K562 (cell line): ENCODE measurements at regions not wholly inside any gene's neighbourhood (a gene's known extent, or its start where the extent isn't known, plus 50 kb on each side); places are given as distances from the start of the nearest gene placed in this dataset.

Experiments
- ATAC-seq: fragments of 200-7000 bp; cut with Tn5 transposase; 3 replicates; pipeline ENCODE4 v1.9.1; 2020; ENCODE audit warnings: moderate library complexity
- BruUV-seq: library from RNA; stranded (reverse); fragments of 400-500 nt; replicated peaks from 2 replicates; lab custom pipeline; 2021; lab: Mats Ljungman, UMichigan
- CTCF ChIA-PET: fragments of 300-600 bp; formaldehyde crosslinking; extraction: SDS; loops from one replicate; lab custom pipeline; 2021; ENCODE audit warnings: low intra/inter-chr PET ratio; lab: Yijun Ruan, JAX
- POLR2A ChIA-PET: fragments of 300-600, 350-650 bp; sonication (Branson Sonifier 250); formaldehyde crosslinking; extraction: SDS; loops from one replicate; lab custom pipeline; 2021; ENCODE audit warnings: antibody characterized with exemption, inconsistent platforms; lab: Yijun Ruan, JAX
- DNase-seq, 4 experiments: peaks; one replicate each; pipeline versions ENCODE4 v3.0.0 to v3.0.0-alpha.2; 2011 to 2018; ENCODE audit warnings: low spot score in 3 of 4, mixed read lengths in 3 of 4; ENCODE audit errors: extremely low read depth in 1 of 4
- FAIRE-seq: peaks from 2 replicates; lab custom pipeline; 2011; peaks lifted over from hg19 to GRCh38; lab: Jason Lieb, UNC
- H2AFZ ChIP-seq: 2 replicates; pipeline ENCODE4 v1.6.0; 2011; ENCODE audit warnings: low read depth, low read length, control low read depth, inconsistent platforms
- H3K27ac ChIP-seq: fragments of 200-600 bp; 3 replicates; pipeline ENCODE4 v1.8.0; 2011; ENCODE audit warnings: low read depth, mild to moderate bottlenecking, control low read depth, inconsistent platforms, low read length, moderate library complexity, mixed read lengths; ENCODE audit errors: extremely low read depth
- H3K27me3 ChIP-seq, 2 experiments: fragments of 300-600 bp in 1 of 2; 2 replicates in 1 of 2; 3 replicates in 1 of 2; pipeline versions ENCODE4 v1.6.0 to v1.8.0; 2011; ENCODE audit warnings: inconsistent platforms in 2 of 2, low read length in 2 of 2, mild to moderate bottlenecking in 1 of 2, mixed read lengths in 1 of 2, moderate library complexity in 1 of 2; ENCODE audit not compliant: control insufficient read depth in 2 of 2, insufficient read depth in 2 of 2
- H3K36me3 ChIP-seq: fragments of 300-600 bp; 3 replicates; pipeline ENCODE4 v1.8.0; 2011; ENCODE audit warnings: mild to moderate bottlenecking, low read length, inconsistent platforms; ENCODE audit not compliant: control insufficient read depth, insufficient read depth
- H3K4me1 ChIP-seq, 2 experiments: fragments of 200-600 bp in 1 of 2; replicated peaks in 1 of 2; 2 replicates in 1 of 2; 3 replicates in 1 of 2; pipeline versions ENCODE4 v1.5.1 to v1.8.0; 2011; ENCODE audit warnings: inconsistent platforms in 2 of 2, low read length in 2 of 2, mild to moderate bottlenecking in 1 of 2, mixed read lengths in 1 of 2, moderate library complexity in 1 of 2; ENCODE audit not compliant: control insufficient read depth in 2 of 2, insufficient read depth in 2 of 2
- H3K4me2 ChIP-seq: 2 replicates; pipeline ENCODE4 v1.6.1; 2011; ENCODE audit warnings: low read length, control low read depth, inconsistent platforms, mixed read lengths; ENCODE audit not compliant: insufficient read depth
- H3K4me3 ChIP-seq: fragments of 200-600 bp; sonication (generic), shearing (Covaris generic); 2 replicates; pipeline ENCODE4 v1.5.1; 2016; ENCODE audit warnings: control low read depth, inconsistent platforms
- H3K79me2 ChIP-seq: fragments of 200-600 bp; 3 replicates; pipeline ENCODE4 v1.8.0; 2011; ENCODE audit warnings: low read length, inconsistent platforms; ENCODE audit not compliant: control insufficient read depth, insufficient read depth
- H3K9ac ChIP-seq, 2 experiments: 2 replicates each; pipeline versions ENCODE4 v1.6.0 to v1.6.1; 2011; ENCODE audit warnings: low read depth in 2 of 2, low read length in 2 of 2, control low read depth in 1 of 2, inconsistent platforms in 1 of 2, mild to moderate bottlenecking in 1 of 2, mixed read lengths in 1 of 2; ENCODE audit not compliant: insufficient read depth in 1 of 2
- H3K9me1 ChIP-seq: one replicate; pipeline ENCODE4 v1.6.0; 2011; ENCODE audit warnings: inconsistent platforms, mild to moderate bottlenecking, low read length, moderate library complexity; ENCODE audit not compliant: control insufficient read depth, insufficient read depth
- H3K9me3 ChIP-seq: replicated peaks from 2 replicates; pipeline ENCODE4 v1.5.1; 2011; ENCODE audit warnings: low read depth, low read length, inconsistent platforms; ENCODE audit not compliant: control insufficient read depth, insufficient read depth
- H4K20me1 ChIP-seq: replicated peaks from 2 replicates; pipeline ENCODE4 v1.6.1; 2011; ENCODE audit warnings: low read length, inconsistent platforms, mixed read lengths; ENCODE audit not compliant: control insufficient read depth, insufficient read depth
- BCOR ChIP-seq: fragments of 450-650 bp; IDR thresholded peaks from 2 replicates; pipeline ENCODE4 v1.6.1; 2016
- CTCFL ChIP-seq: IDR thresholded peaks from 2 replicates; pipeline ENCODE4 v1.6.1; 2011; ENCODE audit warnings: borderline replicate concordance, low read depth, mild to moderate bottlenecking, moderate library complexity, low read length; ENCODE audit not compliant: insufficient read depth, poor library complexity, severe bottlenecking
- HDAC3 ChIP-seq: fragments of 450-650 bp; IDR thresholded peaks from 2 replicates; pipeline ENCODE4 v1.6.1; 2018; ENCODE audit warnings: borderline replicate concordance, mild to moderate bottlenecking, moderate library complexity; ENCODE audit not compliant: partially characterized antibody
- KLF6 ChIP-seq: fragments of 250-450 bp; sonication (Bioruptor Pico); IDR thresholded peaks from 2 replicates; pipeline ENCODE4 v1.4.0; 2020; ENCODE audit warnings: mild to moderate bottlenecking, moderate library complexity, borderline replicate concordance
- TFAP4 ChIP-seq: sonication (generic); formaldehyde crosslinking; IDR thresholded peaks from 2 replicates; pipeline ENCODE4 v1.8.0; 2022; ENCODE audit warnings: missing genetic modification reagents, mild to moderate bottlenecking, moderate library complexity, borderline replicate concordance
- XRCC4 ChIP-seq: IDR thresholded peaks from one replicate; pipeline ENCODE4 v1.6.1; 2011; ENCODE audit not compliant: insufficient read depth, insufficient read length; ENCODE audit errors: extremely low read depth
- ZBTB2 ChIP-seq: fragments of 450-650 bp; IDR thresholded peaks from 2 replicates; pipeline ENCODE4 v1.6.1; 2016; ENCODE audit warnings: antibody characterized with exemption
- WGBS: fragments of 100-300 bp; shearing (Covaris generic); methylation state at CpG from one replicate; pipeline ENCODE4 v1.1.6; 2016; ENCODE audit warnings: low coverage, mixed read lengths; ENCODE audit not compliant: insufficient coverage; ENCODE audit errors: missing lambda C conversion rate; 5-methylcytosine and 5-hydroxymethylcytosine counted together
- in situ Hi-C: fragments of 300-500 bp; cut with MboI; formaldehyde crosslinking; loops from 4 replicates; pipeline ENCODE4 v1.15.0; 2018; ENCODE audit warnings: inconsistent platforms, mixed read lengths
- intact Hi-C: fragments of 100-400 bp; cut with micrococcal nuclease; formaldehyde crosslinking; loops from 2 replicates; pipeline ENCODE4 v1.14.2; 2022

- Histone ChIP-seq H3K9ac (no peak overlapping the region), H3K4me2 (no peak overlapping the region), H3K27me3 (no peaks in the 10 kb centered on the region), H3K9me3 (peaks cover 11% of the 10 kb centered on the region), H3K27ac (no peak overlapping the region), H4K20me1 (no peaks in the 10 kb centered on the region), H2AFZ (no peak overlapping the region), H3K4me3 (no peak overlapping the region), H3K9me1 (no peaks in the 10 kb centered on the region), H3K79me2 (no peaks in the 10 kb centered on the region), H3K36me3 (no peaks in the 10 kb centered on the region), H3K4me1 (peaks cover 10 to 18% of the 10 kb centered on the region in 2 experiments; a peak in 4 of 5 replicates)
- intact Hi-C loops (no loop called here), in situ Hi-C loops (no loop called here)
- no peak for TF ChIP-seq ZBTB2
- TF ChIP-seq HDAC3 = no peak
- TF ChIP-seq XRCC4 = no peak
- ChIA-PET POLR2A (interaction anchor here (1.1 to 1.6 kb wide), 2 partner anchors 12 to 17 kb away, joined by 4 read pairs; no protein-coding TSS in a partner anchor), CTCF (interaction anchor here (0.7 kb wide), 1 partner anchor 61 kb away, joined by 5 read pairs; no protein-coding TSS in a partner anchor)
- no peak for DNase-seq
- no peak for ATAC-seq
- FAIRE-seq = no peak
- no TSS peak for BruUV-seq
- WGBS = 70% methylated on average over 2 of the region's 2 CpGs
These were observed 197.2 kb upstream of the NUDT4 start for GRCh38 chr12:93180566-93180965.

GRCh38 chr12:93181409-93181965, 196.2 kb upstream of the NUDT4 start:
- intact Hi-C loops = no loop called here
- CTCF ChIA-PET = no interaction called here
- no peaks in the 10 kb centered on the region for H3K36me3 ChIP-seq
- no peak for TF ChIP-seq BCOR
- no peak for TF ChIP-seq KLF6
- no peak for TF ChIP-seq CTCFL
- no peak for TF ChIP-seq TFAP4

More at GRCh38 chr12:93181409-93181965, 196.2 kb upstream of the NUDT4 start:
- no peak overlapping the region for H2AFZ ChIP-seq
- peaks cover 10 to 18% of the 10 kb centered on the region in 2 experiments; a peak in 4 of 5 replicates for H3K4me1 ChIP-seq
- H3K27me3 ChIP-seq = no peaks in the 10 kb centered on the region
- no peak overlapping the region for H3K4me2 ChIP-seq
- no peaks in the 10 kb centered on the region for H3K79me2 ChIP-seq
- FAIRE-seq = no peak
- H3K9ac ChIP-seq = no peak overlapping the region
- peaks cover 11% of the 10 kb centered on the region for H3K9me3 ChIP-seq
- H4K20me1 ChIP-seq = no peaks in the 10 kb centered on the region
- DNase-seq = no peak
- 42% methylated on average over 4 of the region's 4 CpGs for WGBS
- in situ Hi-C loops = no loop called here
- H3K27ac ChIP-seq = no peak overlapping the region
- H3K4me3 ChIP-seq = no peak overlapping the region
- ATAC-seq = no peak
- no peaks in the 10 kb centered on the region for H3K9me1 ChIP-seq
- BruUV-seq = no TSS peak
- POLR2A ChIA-PET = interaction anchor here (1.1 to 1.6 kb wide), 2 partner anchors 12 to 16 kb away, joined by 4 read pairs; no protein-coding TSS in a partner anchor
